HEK293T (cell line): ENCODE measurements at regions not wholly inside any gene's neighbourhood (a gene's known extent, or its start where the extent isn't known, plus 50 kb on each side); places are given as distances from the start of the nearest gene placed in this dataset.

Source experiments
- ARNT ChIP-seq: fragments of 450-650 bp; IDR thresholded peaks from 2 replicates; pipeline ENCODE4 v1.6.1; 2017; ENCODE audit warnings: mild to moderate bottlenecking
- BHLHE40 ChIP-seq: fragments of 450-650 bp; IDR thresholded peaks from 2 replicates; pipeline ENCODE4 v1.6.1; 2016; ENCODE audit warnings: mild to moderate bottlenecking, moderate library complexity, borderline replicate concordance
- CTBP1 ChIP-seq: fragments of 450-650 bp; IDR thresholded peaks from 2 replicates; pipeline ENCODE4 v1.6.1; 2016; ENCODE audit warnings: borderline replicate concordance
- FOXA1 ChIP-seq: fragments of 450-650 bp; IDR thresholded peaks from 2 replicates; pipeline ENCODE4 v1.6.1; 2016; ENCODE audit warnings: mild to moderate bottlenecking
- FOXK2 ChIP-seq: fragments of 450-650 bp; IDR thresholded peaks from 2 replicates; pipeline ENCODE4 v1.6.1; 2016; ENCODE audit warnings: mild to moderate bottlenecking
- FOXM1 ChIP-seq: fragments of 450-650 bp; IDR thresholded peaks from 2 replicates; pipeline ENCODE4 v1.6.1; 2017; ENCODE audit warnings: mild to moderate bottlenecking, borderline replicate concordance
- HDGF ChIP-seq: fragments of 450-650 bp; IDR thresholded peaks from 2 replicates; pipeline ENCODE4 v1.6.1; 2017; ENCODE audit warnings: antibody characterized with exemption, borderline replicate concordance
- NFRKB ChIP-seq: fragments of 450-650 bp; IDR thresholded peaks from 2 replicates; pipeline ENCODE4 v1.6.1; 2016; ENCODE audit warnings: mild to moderate bottlenecking, moderate library complexity
- SP1 ChIP-seq: fragments of 450-650 bp; IDR thresholded peaks from 2 replicates; pipeline ENCODE4 v1.6.1; 2017
- SUZ12 ChIP-seq: fragments of 450-650 bp; IDR thresholded peaks from 2 replicates; pipeline ENCODE4 v1.6.1; 2016; ENCODE audit warnings: mild to moderate bottlenecking
- TARDBP ChIP-seq: fragments of 450-650 bp; IDR thresholded peaks from 2 replicates; pipeline ENCODE4 v1.6.1; 2016
- ZNF384 ChIP-seq: fragments of 450-650 bp; IDR thresholded peaks from 2 replicates; pipeline ENCODE4 v1.6.1; 2016
- TF ChIP-seq, protein P1 (sequence below): fragments of 450-650 bp; IDR thresholded peaks from 2 replicates; pipeline ENCODE4 v1.6.1; 2016

DNA sequence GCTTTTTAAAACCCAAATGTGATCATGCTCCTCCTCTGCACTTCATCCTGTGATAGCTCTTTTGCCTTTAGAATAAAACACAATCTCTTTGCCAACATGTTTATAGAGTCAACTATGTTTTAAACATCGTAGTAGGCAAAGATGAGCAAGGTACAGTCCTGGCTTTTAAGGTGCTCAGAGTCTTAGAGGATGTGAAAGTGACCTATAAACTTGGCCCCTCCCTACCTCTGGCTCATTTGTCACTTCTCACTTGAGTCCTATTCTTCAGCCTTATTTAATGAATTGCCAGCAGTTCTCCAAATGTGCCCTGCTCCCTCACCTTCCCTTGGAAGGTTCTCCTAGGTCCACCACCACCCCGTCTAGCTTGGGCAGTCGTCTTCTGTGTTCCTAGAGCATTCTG is 617.0 kb upstream of the NR5A2 start:
- TF ChIP-seq BHLHE40 (no peak), ARNT (no peak), TARDBP (no peak), FOXA1 (no peak), SUZ12 (no peak), CTBP1 (no peak), NFRKB (no peak), ZNF384 (no peak), FOXK2 (no peak), SP1 (no peak), HDGF (no peak), FOXM1 (no peak)
- TF ChIP-seq, protein P1, sequence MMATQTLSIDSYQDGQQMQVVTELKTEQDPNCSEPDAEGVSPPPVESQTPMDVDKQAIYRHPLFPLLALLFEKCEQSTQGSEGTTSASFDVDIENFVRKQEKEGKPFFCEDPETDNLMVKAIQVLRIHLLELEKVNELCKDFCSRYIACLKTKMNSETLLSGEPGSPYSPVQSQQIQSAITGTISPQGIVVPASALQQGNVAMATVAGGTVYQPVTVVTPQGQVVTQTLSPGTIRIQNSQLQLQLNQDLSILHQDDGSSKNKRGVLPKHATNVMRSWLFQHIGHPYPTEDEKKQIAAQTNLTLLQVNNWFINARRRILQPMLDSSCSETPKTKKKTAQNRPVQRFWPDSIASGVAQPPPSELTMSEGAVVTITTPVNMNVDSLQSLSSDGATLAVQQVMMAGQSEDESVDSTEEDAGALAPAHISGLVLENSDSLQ, result no peak
